Lower leg skin (tissue), 3 donors: ENCODE measurements at regions not wholly inside any gene's neighbourhood (a gene's known extent, or its start where the extent isn't known, plus 50 kb on each side); places are given as distances from the start of the nearest gene placed in this dataset.

Experiments used
- CTCF ChIP-seq, 3 donors: fragments of 450-650 bp; IDR thresholded peaks; one replicate each; pipeline ENCODE4 v1.5.1; 2016; ENCODE audit warnings: antibody characterized with exemption in 3 of 3, mild to moderate bottlenecking in 3 of 3, moderate library complexity in 2 of 3
- POLR2A ChIP-seq, 2 donors: fragments of 450-650 bp; IDR thresholded peaks; one replicate each; pipeline ENCODE4 v1.6.1; 2016 to 2017; ENCODE audit warnings: antibody characterized with exemption in 2 of 2, mild to moderate bottlenecking in 1 of 2, moderate library complexity in 1 of 2

DNA sequence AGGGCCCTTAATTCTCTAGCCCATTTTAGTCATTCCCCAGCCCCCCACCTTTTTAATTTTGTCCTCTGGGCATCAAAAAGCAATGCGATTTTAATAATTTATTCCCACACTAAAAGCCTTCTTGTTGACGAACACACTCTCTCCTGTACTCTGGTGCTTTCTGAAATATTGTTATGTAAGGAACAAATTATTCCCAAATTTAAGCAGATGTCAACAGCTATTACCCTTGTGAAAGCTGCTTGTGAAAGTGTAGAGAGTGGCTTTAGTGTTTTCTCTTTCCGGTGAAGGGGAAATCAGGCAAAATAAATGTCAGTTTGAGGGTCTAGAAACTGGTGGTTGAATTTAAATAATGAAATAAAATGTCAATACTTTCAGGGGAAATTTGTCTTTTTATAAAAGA, 221.2 kb upstream of the CNKSR2 start:
- TF ChIP-seq CTCF (IDR thresholded peaks at IDR 0.05) (no peak), POLR2A (IDR thresholded peaks at IDR 0.05) (no peak)
